PC-9 (cell line): ENCODE measurements at regions not wholly inside any gene's neighbourhood (a gene's known extent, or its start where the extent isn't known, plus 50 kb on each side); places are given as distances from the start of the nearest gene placed in this dataset.

Experiments
- BruUV-seq: library from RNA; stranded (reverse); fragments of 400-500 nt; replicated peaks from 2 replicates; lab custom pipeline; 2021; lab: Mats Ljungman, UMichigan
- CTCF ChIA-PET: fragments of 300-600 bp; sonication (Branson Sonifier 250); formaldehyde crosslinking; loops from one replicate; lab custom pipeline; 2022; ENCODE audit warnings: antibody characterized with exemption; lab: Charles Lee
- POLR2A ChIA-PET: fragments of 300-600 bp; sonication (Branson Sonifier 250); formaldehyde crosslinking; loops from one replicate; lab custom pipeline; 2022; ENCODE audit warnings: antibody characterized with exemption; ENCODE audit not compliant: unreplicated experiment; lab: Charles Lee
- DNase-seq, 2 experiments: peaks; one replicate each; pipeline versions ENCODE4 v3.0.0 to v3.0.0-alpha.2; 2015 to 2022; ENCODE audit warnings: mixed read lengths in 1 of 2
- H2AFZ ChIP-seq: fragments of 200-600 bp; sonication (generic); 2 replicates; pipeline ENCODE4 v1.8.1; 2017; ENCODE audit warnings: antibody characterized with exemption
- H3F3A ChIP-seq: fragments of 200-600 bp; sonication (generic); 2 replicates; pipeline ENCODE4 v1.8.1; 2017; ENCODE audit warnings: antibody characterized with exemption, mild to moderate bottlenecking, low read depth; ENCODE audit not compliant: insufficient read depth
- H3K27ac ChIP-seq: fragments of 200-600 bp; sonication (generic); 2 replicates; pipeline ENCODE4 v1.6.1; 2016; ENCODE audit warnings: mixed run types
- H3K27me3 ChIP-seq: fragments of 200-600 bp; sonication (generic); 2 replicates; pipeline ENCODE4 v1.6.1; 2016; ENCODE audit warnings: low read depth, mixed run types; ENCODE audit not compliant: insufficient read depth
- H3K36me3 ChIP-seq: fragments of 200-600 bp; sonication (generic); 2 replicates; pipeline ENCODE4 v1.6.1; 2016; ENCODE audit warnings: low read depth, mixed run types
- H3K4me1 ChIP-seq: fragments of 200-600 bp; sonication (generic); replicated peaks from 2 replicates; pipeline ENCODE4 v1.6.1; 2016; ENCODE audit warnings: mixed run types; ENCODE audit not compliant: insufficient read depth
- H3K4me2 ChIP-seq: fragments of 200-600 bp; sonication (generic); 2 replicates; pipeline ENCODE4 v1.6.1; 2017; ENCODE audit warnings: mixed run types
- H3K4me3 ChIP-seq: fragments of 200-600 bp; sonication (generic); 2 replicates; pipeline ENCODE4 v1.6.1; 2016; ENCODE audit warnings: mixed run types
- H3K79me2 ChIP-seq: fragments of 200-600 bp; sonication (generic); 2 replicates; pipeline ENCODE4 v1.6.1; 2017; ENCODE audit warnings: low read depth, mixed run types
- H3K9me2 ChIP-seq: fragments of 200-600 bp; sonication (generic); 2 replicates; pipeline ENCODE4 v1.8.1; 2017; ENCODE audit warnings: mild to moderate bottlenecking; ENCODE audit not compliant: insufficient read depth
- H3K9me3 ChIP-seq: fragments of 200-600 bp; sonication (generic); 2 replicates; pipeline ENCODE4 v1.8.1; 2016; ENCODE audit warnings: low read depth; ENCODE audit not compliant: insufficient read depth
- H4K20me1 ChIP-seq: fragments of 200-600 bp; sonication (generic); 2 replicates; pipeline ENCODE4 v1.8.1; 2017; ENCODE audit not compliant: insufficient read depth
- EZH2 ChIP-seq: fragments of 200-600 bp; sonication (generic); IDR thresholded peaks from 2 replicates; pipeline ENCODE4 v1.8.0; 2017; ENCODE audit warnings: antibody characterized with exemption, low read depth
- intact Hi-C: fragments of 100-400 bp; cut with micrococcal nuclease; formaldehyde crosslinking; loops from one replicate; pipeline ENCODE4 v1.10.0; 2022; ENCODE audit not compliant: unreplicated experiment
- TF ChIP-seq, protein P1 (sequence below): fragments of 200-600 bp; sonication (generic); conservative IDR thresholded peaks from 2 replicates; pipeline ENCODE4 v1.6.1; 2017; ENCODE audit warnings: mixed run types, antibody characterized with exemption, mild to moderate bottlenecking, moderate library complexity

DNA sequence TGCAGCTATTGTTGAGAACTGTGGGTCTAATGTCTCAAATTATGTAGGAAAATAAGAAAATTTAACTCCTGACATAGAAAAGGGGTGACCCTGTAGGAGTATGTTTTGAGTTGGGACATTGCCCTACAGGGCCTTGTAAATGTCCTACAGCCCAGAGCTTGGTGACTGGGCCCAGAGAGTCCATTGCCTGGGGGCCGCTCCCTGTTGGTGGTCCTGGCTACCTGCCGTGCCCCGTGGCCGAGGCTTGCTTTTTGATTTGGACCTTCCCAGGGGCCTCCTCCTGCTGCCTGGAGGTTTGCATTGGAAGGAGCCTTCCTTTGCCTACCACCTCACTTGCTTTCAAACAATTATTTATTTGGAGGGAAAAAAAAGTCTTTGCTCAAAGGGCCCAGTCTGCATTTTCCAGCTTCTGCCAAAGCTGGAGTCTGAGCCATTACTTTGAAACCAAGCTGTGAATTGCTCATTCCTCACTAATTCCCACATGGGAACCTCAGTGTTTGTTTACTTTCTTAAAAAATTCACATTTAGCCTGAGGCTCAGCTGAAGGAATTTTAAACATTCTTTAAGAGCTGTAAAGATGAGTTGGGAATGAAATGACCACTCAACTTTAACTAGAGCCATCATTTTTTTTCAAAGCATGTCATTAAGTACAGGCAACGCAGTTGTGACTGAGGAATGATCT, 355.0 kb downstream of the GLRX3 start:
- Histone ChIP-seq H3K4me2 (no peak overlapping the region), H3K9me2 (no peaks in the 10 kb centered on the region), H3K79me2 (no peaks in the 10 kb centered on the region), H3K4me3 (no peak overlapping the region), H3K27me3 (no peaks in the 10 kb centered on the region), H3K9me3 (no peaks in the 10 kb centered on the region), H3K27ac (no peak overlapping the region), H3K36me3 (no peaks in the 10 kb centered on the region), H3K4me1 (no peaks in the 10 kb centered on the region), H2AFZ (no peak overlapping the region), H4K20me1 (no peaks in the 10 kb centered on the region), H3F3A (no peaks in the 10 kb centered on the region)
- ChIA-PET POLR2A (no interaction called here), CTCF (no interaction called here)
- no TSS peak for BruUV-seq
- intact Hi-C loops, result no loop called here
- DNase-seq, result no peak
- no peak for TF ChIP-seq EZH2
- TF ChIP-seq, protein P1, sequence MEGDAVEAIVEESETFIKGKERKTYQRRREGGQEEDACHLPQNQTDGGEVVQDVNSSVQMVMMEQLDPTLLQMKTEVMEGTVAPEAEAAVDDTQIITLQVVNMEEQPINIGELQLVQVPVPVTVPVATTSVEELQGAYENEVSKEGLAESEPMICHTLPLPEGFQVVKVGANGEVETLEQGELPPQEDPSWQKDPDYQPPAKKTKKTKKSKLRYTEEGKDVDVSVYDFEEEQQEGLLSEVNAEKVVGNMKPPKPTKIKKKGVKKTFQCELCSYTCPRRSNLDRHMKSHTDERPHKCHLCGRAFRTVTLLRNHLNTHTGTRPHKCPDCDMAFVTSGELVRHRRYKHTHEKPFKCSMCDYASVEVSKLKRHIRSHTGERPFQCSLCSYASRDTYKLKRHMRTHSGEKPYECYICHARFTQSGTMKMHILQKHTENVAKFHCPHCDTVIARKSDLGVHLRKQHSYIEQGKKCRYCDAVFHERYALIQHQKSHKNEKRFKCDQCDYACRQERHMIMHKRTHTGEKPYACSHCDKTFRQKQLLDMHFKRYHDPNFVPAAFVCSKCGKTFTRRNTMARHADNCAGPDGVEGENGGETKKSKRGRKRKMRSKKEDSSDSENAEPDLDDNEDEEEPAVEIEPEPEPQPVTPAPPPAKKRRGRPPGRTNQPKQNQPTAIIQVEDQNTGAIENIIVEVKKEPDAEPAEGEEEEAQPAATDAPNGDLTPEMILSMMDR, result no peak

DNA sequence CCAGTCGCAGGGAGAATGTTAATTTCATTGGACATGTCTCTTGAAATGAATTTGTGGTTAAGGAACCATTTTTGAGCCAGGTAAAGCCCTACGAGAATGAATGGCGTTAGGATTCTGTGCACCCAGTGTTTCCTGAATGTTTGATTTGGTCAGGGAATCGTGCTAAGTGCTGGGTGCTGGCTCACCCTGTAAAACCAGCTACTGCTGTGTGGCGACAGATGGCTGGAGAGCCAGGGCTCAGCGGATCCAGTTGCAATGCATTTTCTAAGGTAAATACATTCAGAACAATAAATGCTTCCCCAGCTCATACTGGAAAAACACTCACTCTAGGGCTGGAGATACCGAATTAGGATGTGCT, 355.5 kb downstream of the GLRX3 start:
- CTCF ChIA-PET, result no interaction called here
- no peaks in the 10 kb centered on the region for H3K36me3 ChIP-seq
- no peaks in the 10 kb centered on the region for H3K79me2 ChIP-seq

DNA sequence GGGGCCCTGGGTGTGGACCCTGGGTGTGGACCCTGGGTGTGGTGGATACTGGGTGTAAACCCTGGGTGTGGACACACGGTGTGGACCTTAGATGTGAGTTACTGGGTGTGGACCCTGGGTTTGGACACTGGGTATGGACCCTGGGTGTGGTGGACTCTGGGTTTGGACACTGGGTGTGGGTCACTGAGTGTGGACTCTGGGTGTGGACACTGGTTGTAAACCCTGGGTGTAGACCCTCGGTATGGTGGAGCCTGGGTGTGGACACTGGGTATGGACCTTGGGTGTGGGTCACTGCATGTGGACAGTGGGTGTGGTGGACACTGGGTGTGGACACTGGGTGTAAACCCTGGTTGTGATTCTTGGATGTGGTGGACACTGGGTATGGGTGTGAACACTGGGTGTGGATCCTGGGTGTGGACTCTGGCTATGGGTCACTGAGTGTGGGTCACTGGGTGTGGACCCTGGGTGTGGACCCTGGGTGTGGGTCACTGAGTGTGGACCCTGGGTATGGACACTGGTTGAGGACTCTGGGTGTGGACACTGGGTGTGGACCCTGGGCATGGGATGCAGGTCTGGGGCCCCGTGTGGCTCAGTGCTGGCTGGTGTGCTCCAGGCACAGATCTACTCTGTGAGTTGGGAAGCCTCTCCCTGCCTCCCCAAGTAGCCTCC, 356.2 kb downstream of the GLRX3 start:
- intact Hi-C loops, result no loop called here
- Histone ChIP-seq H2AFZ (no peak overlapping the region), H3K4me2 (no peak overlapping the region), H3K36me3 (no peaks in the 10 kb centered on the region), H3K79me2 (no peaks in the 10 kb centered on the region), H3K27ac (no peak overlapping the region), H3K4me3 (no peak overlapping the region), H3K9me3 (no peaks in the 10 kb centered on the region), H3K27me3 (no peaks in the 10 kb centered on the region), H3F3A (no peaks in the 10 kb centered on the region), H3K9me2 (no peaks in the 10 kb centered on the region), H3K4me1 (no peaks in the 10 kb centered on the region), H4K20me1 (no peaks in the 10 kb centered on the region)
- ChIA-PET CTCF (no interaction called here), POLR2A (no interaction called here)
- no peak for DNase-seq
- BruUV-seq, result no TSS peak
- no peak for TF ChIP-seq EZH2
- TF ChIP-seq, protein P1, result no peak

More for the DNA sequence above, 355.5 kb downstream of the GLRX3 start:
- intact Hi-C loops, result no loop called here
- DNase-seq, result no peak
- Histone ChIP-seq H3K4me2 (no peak overlapping the region), H3K9me3 (no peaks in the 10 kb centered on the region), H4K20me1 (no peaks in the 10 kb centered on the region), H3K27ac (no peak overlapping the region), H2AFZ (no peak overlapping the region), H3K4me3 (no peak overlapping the region), H3K27me3 (no peaks in the 10 kb centered on the region), H3K9me2 (no peaks in the 10 kb centered on the region), H3K4me1 (no peaks in the 10 kb centered on the region), H3F3A (no peaks in the 10 kb centered on the region)
- BruUV-seq, result no TSS peak
- POLR2A ChIA-PET, result no interaction called here
- TF ChIP-seq EZH2, result no peak
- TF ChIP-seq, protein P1, result no peak
